H1 (cell line): ENCODE measurements at regions not wholly inside any gene's neighbourhood (a gene's known extent, or its start where the extent isn't known, plus 50 kb on each side); places are given as distances from the start of the nearest gene placed in this dataset.

Source experiments
- CTCF ChIA-PET: fragments of 300-600 bp; sonication (Branson Sonifier 250); formaldehyde crosslinking; loops from one replicate; lab custom pipeline; 2021; ENCODE audit not compliant: partially characterized antibody; lab: Charles Lee
- POLR2A ChIA-PET: fragments of 300-600 bp; sonication (Branson Sonifier 250); formaldehyde crosslinking; loops from one replicate; lab custom pipeline; 2021; ENCODE audit warnings: inconsistent platforms; ENCODE audit not compliant: partially characterized antibody; lab: Charles Lee
- DNase-seq, 2 experiments: peaks; one replicate each; pipeline versions ENCODE4 v3.0.0 to v3.0.0-alpha.2; 2010 to 2022; ENCODE audit warnings: low spot score in 2 of 2, low read depth in 1 of 2, mixed read lengths in 1 of 2
- FAIRE-seq: peaks from 2 replicates; lab custom pipeline; 2011; peaks lifted over from hg19 to GRCh38; lab: Jason Lieb, UNC
- H2AFZ ChIP-seq: 2 replicates; pipeline ENCODE4 v1.8.1; 2012; ENCODE audit warnings: low read length, inconsistent platforms
- H2AK5ac ChIP-seq: 2 replicates; pipeline ENCODE4 v1.6.1; 2013; ENCODE audit warnings: low read depth, low read length
- H2BK120ac ChIP-seq: replicated peaks from 2 replicates; pipeline ENCODE3; 2013; ENCODE audit warnings: low read depth, low read length, inconsistent platforms
- H2BK12ac ChIP-seq: 2 replicates; pipeline ENCODE4 v1.6.1; 2013; ENCODE audit warnings: low read depth, low read length
- H2BK15ac ChIP-seq: 2 replicates; pipeline ENCODE4 v1.6.1; 2013; ENCODE audit warnings: low read length
- H2BK20ac ChIP-seq: 2 replicates; pipeline ENCODE4 v1.6.1; 2013; ENCODE audit warnings: low read length
- H2BK5ac ChIP-seq: 2 replicates; pipeline ENCODE4 v1.6.1; 2013; ENCODE audit warnings: low read depth, low read length
- H3K14ac ChIP-seq: 2 replicates; pipeline ENCODE4 v1.6.1; 2013; ENCODE audit warnings: inconsistent platforms; ENCODE audit not compliant: insufficient read length
- H3K18ac ChIP-seq: 2 replicates; pipeline ENCODE4 v1.6.1; 2013; ENCODE audit warnings: low read length; ENCODE audit errors: extremely low read depth
- H3K23ac ChIP-seq: 2 replicates; pipeline ENCODE4 v1.6.1; 2013; ENCODE audit warnings: inconsistent platforms; ENCODE audit not compliant: insufficient read length
- H3K23me2 ChIP-seq: 2 replicates; pipeline ENCODE4 v1.6.1; 2013; ENCODE audit warnings: low read depth, low read length
- H3K27ac ChIP-seq: 2 replicates; pipeline ENCODE4 v1.6.1; 2011; ENCODE audit warnings: low read depth, low read length, inconsistent platforms
- H3K27me3 ChIP-seq, 4 experiments: replicated peaks in 1 of 4; 1 replicate in 1 of 4; 2 replicates in 3 of 4; pipeline versions ENCODE4 v1.6.1 to v1.8.1; 2011 to 2013; ENCODE audit warnings: low read length in 3 of 4, mild to moderate bottlenecking in 3 of 4, inconsistent platforms in 2 of 4, mixed read lengths in 2 of 4, moderate library complexity in 1 of 4; ENCODE audit not compliant: control insufficient read depth in 3 of 4, insufficient read depth in 3 of 4; ENCODE audit errors: extremely low read depth in 1 of 4
- H3K36me3 ChIP-seq, 4 experiments: 2 replicates each; pipeline versions ENCODE4 v1.6.1 to v1.8.1; 2011 to 2013; ENCODE audit warnings: mild to moderate bottlenecking in 4 of 4, low read length in 3 of 4, moderate library complexity in 2 of 4, control low read depth in 1 of 4, inconsistent platforms in 1 of 4; ENCODE audit not compliant: insufficient read depth in 4 of 4, control insufficient read depth in 2 of 4
- H3K4ac ChIP-seq: replicated peaks from 2 replicates; pipeline ENCODE3; 2013; ENCODE audit warnings: low read length, low read depth, mixed read lengths, inconsistent platforms; ENCODE audit not compliant: insufficient read length
- H3K4me1 ChIP-seq, 4 experiments: replicated peaks in 1 of 4; 1 replicate in 1 of 4; 2 replicates in 3 of 4; pipeline versions ENCODE4 v1.6.1 to v1.8.1; 2011 to 2013; ENCODE audit warnings: low read length in 3 of 4, inconsistent platforms in 2 of 4, mixed read lengths in 1 of 4; ENCODE audit not compliant: insufficient read depth in 4 of 4, control insufficient read depth in 3 of 4
- H3K4me2 ChIP-seq, 2 experiments: 2 replicates each; pipeline versions ENCODE4 v1.6.1 to v1.8.1; 2011 to 2013; ENCODE audit warnings: low read depth in 2 of 2, low read length in 2 of 2, control low read depth in 1 of 2, inconsistent platforms in 1 of 2, mild to moderate bottlenecking in 1 of 2; ENCODE audit not compliant: insufficient read depth in 1 of 2
- H3K4me3 ChIP-seq, 4 experiments: fragments of 200-600, 300-600 bp in 1 of 4; sonication (generic), shearing (Covaris generic), sonication (Bioruptor Twin) in 1 of 4; 2 replicates each; pipeline versions ENCODE4 v1.5.1 to v1.8.1; 2011 to 2016; ENCODE audit warnings: low read length in 4 of 4, low read depth in 3 of 4, control low read depth in 2 of 4, inconsistent platforms in 2 of 4, mild to moderate bottlenecking in 2 of 4, mixed read lengths in 1 of 4, moderate library complexity in 1 of 4; ENCODE audit not compliant: insufficient read depth in 2 of 4; ENCODE audit errors: extremely low read depth in 1 of 4
- H3K56ac ChIP-seq: replicated peaks from 2 replicates; pipeline ENCODE3; 2013; ENCODE audit warnings: low read depth, mild to moderate bottlenecking, mixed read lengths, low read length, inconsistent platforms; ENCODE audit not compliant: insufficient read length
- H3K79me1 ChIP-seq: 2 replicates; pipeline ENCODE4 v1.6.1; 2013; ENCODE audit warnings: low read depth, low read length, control low read depth
- H3K79me2 ChIP-seq, 2 experiments: 2 replicates each; pipeline versions ENCODE4 v1.6.1 to v1.8.1; 2012 to 2013; ENCODE audit warnings: low read length in 2 of 2, mild to moderate bottlenecking in 2 of 2, inconsistent platforms in 1 of 2; ENCODE audit not compliant: insufficient read depth in 2 of 2, control insufficient read depth in 1 of 2
- H3K9ac ChIP-seq, 4 experiments: replicated peaks in 1 of 4; 1 replicate in 1 of 4; 2 replicates in 3 of 4; pipeline versions ENCODE4 v1.6.1 to v1.8.1; 2011 to 2013; ENCODE audit warnings: low read depth in 3 of 4, low read length in 3 of 4, control low read depth in 2 of 4, mild to moderate bottlenecking in 2 of 4, moderate library complexity in 2 of 4, inconsistent platforms in 1 of 4; ENCODE audit errors: extremely low read depth in 1 of 4
- H3K9me3 ChIP-seq, 2 experiments: 2 replicates each; pipeline versions ENCODE4 v1.6.1 to v1.8.1; 2012 to 2013; ENCODE audit warnings: mild to moderate bottlenecking in 2 of 2, moderate library complexity in 2 of 2, control low read depth in 1 of 2, inconsistent platforms in 1 of 2, low read depth in 1 of 2, low read length in 1 of 2, mixed read lengths in 1 of 2; ENCODE audit not compliant: insufficient read depth in 2 of 2
- H4K20me1 ChIP-seq, 2 experiments: replicated peaks in 1 of 2; 2 replicates each; pipeline versions ENCODE3 to v1.8.1; 2011 to 2013; ENCODE audit warnings: inconsistent platforms in 2 of 2, low read length in 2 of 2, mild to moderate bottlenecking in 1 of 2; ENCODE audit not compliant: insufficient read depth in 2 of 2, control insufficient read depth in 1 of 2
- H4K5ac ChIP-seq: 2 replicates; pipeline ENCODE4 v1.6.1; 2013; ENCODE audit warnings: low read length, low read depth, mixed read lengths, inconsistent platforms; ENCODE audit not compliant: insufficient read length
- H4K8ac ChIP-seq: 2 replicates; pipeline ENCODE4 v1.8.0; 2013; ENCODE audit warnings: mild to moderate bottlenecking, moderate library complexity, low read length, inconsistent platforms; ENCODE audit not compliant: insufficient read depth; ENCODE audit errors: extremely low read depth
- H4K91ac ChIP-seq: replicated peaks from 2 replicates; pipeline ENCODE3; 2013; ENCODE audit warnings: low read length, mixed read lengths, inconsistent platforms; ENCODE audit not compliant: insufficient read length
- CHD2 ChIP-seq: IDR thresholded peaks from 2 replicates; pipeline ENCODE4 v1.6.1; 2012; ENCODE audit warnings: low read length, improper control_type of control experiment
- CTBP2 ChIP-seq: IDR thresholded peaks from 2 replicates; pipeline ENCODE4 v1.7.0; 2011; ENCODE audit warnings: borderline replicate concordance, mild to moderate bottlenecking, moderate library complexity, mixed read lengths, low read length; ENCODE audit not compliant: insufficient read depth, insufficient read length
- FOSL1 ChIP-seq: IDR thresholded peaks from 2 replicates; pipeline ENCODE4 v1.6.1; 2011; ENCODE audit warnings: mild to moderate bottlenecking, low read depth, low read length, moderate library complexity; ENCODE audit not compliant: insufficient read depth
- HDAC2 ChIP-seq, 2 experiments: fragments of 300-600 bp in 1 of 2; sonication (generic) in 1 of 2; IDR thresholded peaks; 2 replicates each; pipeline ENCODE4 v1.6.1; 2011 to 2012; ENCODE audit warnings: low read depth in 2 of 2, low read length in 2 of 2, mild to moderate bottlenecking in 2 of 2, moderate library complexity in 2 of 2, borderline replicate concordance in 1 of 2, inconsistent platforms in 1 of 2
- HDAC6 ChIP-seq: IDR thresholded peaks from one replicate; pipeline ENCODE4 v1.7.1; 2012; ENCODE audit warnings: low read depth, mild to moderate bottlenecking, inconsistent platforms, low read length, moderate library complexity
- NANOG ChIP-seq: IDR thresholded peaks from 2 replicates; pipeline ENCODE4 v1.6.1; 2011; ENCODE audit warnings: low read length, low read depth, mild to moderate bottlenecking, inconsistent platforms; ENCODE audit not compliant: insufficient read depth, poor library complexity, severe bottlenecking
- PHF8 ChIP-seq: fragments of 200-600 bp; sonication (generic); conservative IDR thresholded peaks from 2 replicates; pipeline ENCODE4 v1.7.1; 2012; ENCODE audit warnings: low read depth, mild to moderate bottlenecking, inconsistent platforms, low read length, moderate library complexity
- SP2 ChIP-seq: IDR thresholded peaks from 2 replicates; pipeline ENCODE4 v1.6.1; 2012; ENCODE audit warnings: mild to moderate bottlenecking, low read length, inconsistent platforms
- SP4 ChIP-seq: IDR thresholded peaks from 2 replicates; pipeline ENCODE4 v1.6.1; 2012; ENCODE audit warnings: low read length, inconsistent platforms
- SRF ChIP-seq: IDR thresholded peaks from 2 replicates; pipeline ENCODE4 v1.6.1; 2011; ENCODE audit warnings: mild to moderate bottlenecking, low read depth, low read length, moderate library complexity
- ZNF274 ChIP-seq: IDR thresholded peaks from 2 replicates; pipeline ENCODE4 v1.7.0; 2012; ENCODE audit warnings: low read length, borderline replicate concordance; ENCODE audit errors: extremely low read depth

DNA sequence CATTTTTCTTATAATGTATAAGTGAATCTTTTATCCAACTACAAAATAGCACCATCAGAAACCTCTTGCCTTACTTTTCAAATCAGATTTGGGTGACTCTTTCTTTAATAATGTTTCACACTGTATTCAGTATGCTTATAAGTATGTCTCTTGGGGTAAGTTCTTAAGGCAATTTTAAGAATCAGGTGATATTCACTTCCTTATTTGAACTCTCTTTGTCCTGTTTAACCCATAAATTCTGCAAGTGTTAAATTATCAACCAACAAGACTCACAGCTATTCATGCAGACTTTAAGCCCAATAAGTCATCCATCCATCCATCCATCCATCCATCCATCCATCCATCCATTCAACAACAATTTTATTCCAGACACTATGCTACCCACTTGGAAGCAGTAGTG, 142.7 kb upstream of the FBXL17 start (continued):
- no peak for TF ChIP-seq SRF

DNA sequence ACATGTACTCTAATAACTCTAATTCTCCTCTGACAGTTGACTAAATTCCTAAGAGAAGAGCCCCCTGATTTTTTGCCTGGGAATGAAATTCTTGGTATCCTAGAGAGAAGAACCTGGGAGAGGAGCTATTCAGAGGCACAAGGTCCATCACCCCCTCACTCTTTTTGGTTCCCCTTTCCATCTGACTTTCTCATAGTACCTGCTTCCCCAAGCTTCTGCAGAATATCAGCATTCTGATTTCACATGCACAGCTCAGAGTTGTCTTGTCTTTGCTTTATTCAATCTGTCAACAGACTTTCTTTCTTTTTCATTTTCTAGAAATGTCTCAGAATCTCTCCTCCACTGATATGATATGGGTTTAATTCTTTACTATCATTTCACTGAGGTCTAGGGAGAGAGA, 141.5 kb upstream of the FBXL17 start:
- Histone ChIP-seq H3K9me3 (peaks cover 11 to 12% of the 10 kb centered on the region in 2 experiments; a peak in 3 of 4 replicates), H3K23me2 (no peaks in the 10 kb centered on the region; the same call in 1 of the 2 replicates), H3K4me1 (peaks cover 0 to 10% (median 0%) of the 10 kb centered on the region in 4 experiments; a peak in 1 of 7 replicates)

More for the DNA sequence above, 141.5 kb upstream of the FBXL17 start:
- ChIA-PET CTCF (interaction anchor here (0.7 to 1.6 kb wide), 8 partner anchors 10 to 782 kb away, joined by 3 to 9 read pairs (median 4); no protein-coding TSS in a partner anchor), POLR2A (interaction anchor here (0.7 to 0.8 kb wide), 2 partner anchors 66 to 225 kb away, joined by 3 read pairs; no protein-coding TSS in a partner anchor)
- DNase-seq (no peak), FAIRE-seq (no peak)
- Histone ChIP-seq H4K8ac (no peak overlapping the region), H3K79me1 (no peaks in the 10 kb centered on the region), H2BK12ac (no peak overlapping the region), H2BK120ac (no peak overlapping the region), H3K4me2 (no peak overlapping the region), H4K5ac (no peak overlapping the region), H3K14ac (no peak overlapping the region), H3K4ac (no peak overlapping the region), H3K18ac (no peak overlapping the region), H3K36me3 (no peaks in the 10 kb centered on the region; a peak in 1 of 8 replicates), H4K91ac (no peak overlapping the region), H2BK5ac (no peak overlapping the region), H2AK5ac (no peak overlapping the region), H3K4me3 (no peak overlapping the region), H4K20me1 (no peaks in the 10 kb centered on the region), H3K56ac (no peak overlapping the region), H3K27ac (no peak overlapping the region), H2AFZ (no peak overlapping the region), H3K27me3 (no peaks in the 10 kb centered on the region), H3K79me2 (no peaks in the 10 kb centered on the region), H3K9ac (no peak overlapping the region), H3K23ac (no peak overlapping the region), H2BK20ac (no peak overlapping the region), H2BK15ac (no peak overlapping the region)
- TF ChIP-seq CHD2 = no peak
- no peak for TF ChIP-seq CTBP2
- TF ChIP-seq SP4 = no peak
- no peak for TF ChIP-seq FOSL1
- TF ChIP-seq SP2 = no peak
- no peak for TF ChIP-seq NANOG
- TF ChIP-seq ZNF274 = no peak
- no peak for TF ChIP-seq HDAC6
- TF ChIP-seq HDAC2 (IDR thresholded peaks at IDR 0.05; ENCODE audit: borderline replicate concordance in 1 of 2, low read depth in 2 of 2, low read length in 2 of 2) = no peak
- no peak for TF ChIP-seq PHF8
- TF ChIP-seq SRF = no peak
